IgD-negative memory B cell (primary cell): ENCODE measurements at regions not wholly inside any gene's neighbourhood (a gene's known extent, or its start where the extent isn't known, plus 50 kb on each side); places are given as distances from the start of the nearest gene placed in this dataset.

Source experiments
- H3K27ac Mint-ChIP-seq, 3 donors: one replicate each; pipeline ENCODE4 v1.8.0; 2020 to 2022; ENCODE audit warnings: mild to moderate bottlenecking in 3 of 3, mixed read lengths in 3 of 3, moderate library complexity in 1 of 3
- H3K27me3 Mint-ChIP-seq: one replicate; pipeline ENCODE4 v1.8.0; 2021; ENCODE audit warnings: mixed read lengths
- H3K36me3 Mint-ChIP-seq: one replicate; pipeline ENCODE4 v1.8.0; 2020; ENCODE audit warnings: mild to moderate bottlenecking, mixed read lengths
- H3K4me1 Mint-ChIP-seq, 3 donors: one replicate each; pipeline ENCODE4 v1.8.0; 2020 to 2022; ENCODE audit warnings: mixed read lengths in 3 of 3, mild to moderate bottlenecking in 1 of 3
- H3K4me3 Mint-ChIP-seq, 4 donors: one replicate each; pipeline ENCODE4 v1.8.0; 2020 to 2022; ENCODE audit warnings: mild to moderate bottlenecking in 4 of 4, mixed read lengths in 4 of 4, moderate library complexity in 3 of 4
- H3K9me3 Mint-ChIP-seq, 3 donors: one replicate each; pipeline ENCODE4 v1.8.0; 2020 to 2021; ENCODE audit warnings: mixed read lengths in 3 of 3, mild to moderate bottlenecking in 1 of 3

- Mint-ChIP-seq H3K36me3 (no peaks in the 10 kb centered on the region), H3K9me3 (no peaks in the 10 kb centered on the region), H3K27ac (no peak overlapping the region), H3K4me1 (no peaks in the 10 kb centered on the region), H3K27me3 (no peaks in the 10 kb centered on the region), H3K4me3 (no peak overlapping the region)
Observed at GRCh38 chr12:89111964-89112363, 240.3 kb downstream of the DUSP6 start.

GRCh38 chr12:89108265-89108664 is 244.0 kb downstream of the DUSP6 start:
- Mint-ChIP-seq H3K4me3 (no peak overlapping the region), H3K9me3 (no peaks in the 10 kb centered on the region), H3K27me3 (no peaks in the 10 kb centered on the region), H3K36me3 (no peaks in the 10 kb centered on the region), H3K4me1 (no peaks in the 10 kb centered on the region), H3K27ac (no peak overlapping the region)

- Mint-ChIP-seq H3K4me1 (no peaks in the 10 kb centered on the region), H3K9me3 (no peaks in the 10 kb centered on the region), H3K27me3 (no peaks in the 10 kb centered on the region), H3K27ac (no peak overlapping the region), H3K36me3 (no peaks in the 10 kb centered on the region), H3K4me3 (no peak overlapping the region)
Observed at GRCh38 chr12:89106950-89107349, 245.4 kb downstream of the DUSP6 start.

- no peaks in the 10 kb centered on the region for H3K27me3 Mint-ChIP-seq
- H3K36me3 Mint-ChIP-seq: no peaks in the 10 kb centered on the region
- no peaks in the 10 kb centered on the region for H3K4me1 Mint-ChIP-seq
Observed at GRCh38 chr12:89105243-89105642, 247.1 kb downstream of the DUSP6 start.

GRCh38 chr12:89103831-89104230 is 248.5 kb downstream of the DUSP6 start:
- no peaks in the 10 kb centered on the region for H3K27me3 Mint-ChIP-seq
- H3K36me3 Mint-ChIP-seq: no peaks in the 10 kb centered on the region
- no peaks in the 10 kb centered on the region for H3K9me3 Mint-ChIP-seq
- H3K27ac Mint-ChIP-seq: no peak overlapping the region
- no peaks in the 10 kb centered on the region for H3K4me1 Mint-ChIP-seq
- H3K4me3 Mint-ChIP-seq: no peak overlapping the region

More at GRCh38 chr12:89105243-89105642, 247.1 kb downstream of the DUSP6 start:
- Mint-ChIP-seq H3K9me3 (no peaks in the 10 kb centered on the region), H3K4me3 (no peak overlapping the region), H3K27ac (no peak overlapping the region)

- Mint-ChIP-seq H3K36me3 (no peaks in the 10 kb centered on the region), H3K27me3 (no peaks in the 10 kb centered on the region), H3K4me1 (no peaks in the 10 kb centered on the region), H3K4me3 (no peak overlapping the region), H3K27ac (no peak overlapping the region), H3K9me3 (no peaks in the 10 kb centered on the region)
Observed at GRCh38 chr12:89101440-89101839, 250.9 kb downstream of the DUSP6 start.

GRCh38 chr12:89098441-89099112 is 253.7 kb downstream of the DUSP6 start:
- H3K4me3 Mint-ChIP-seq: no peak overlapping the region

GRCh38 chr12:89092297-89092696 is 260.0 kb downstream of the DUSP6 start:
- Mint-ChIP-seq H3K4me1 (peaks cover 0 to 2% (median 2%) of the 10 kb centered on the region in 3 donors), H3K27ac (no peak overlapping the region), H3K36me3 (peaks cover 2% of the 10 kb centered on the region), H3K4me3 (no peak overlapping the region), H3K27me3 (peaks cover 7% of the 10 kb centered on the region), H3K9me3 (peaks cover 3 to 8% (median 7%) of the 10 kb centered on the region in 3 donors)

More at GRCh38 chr12:89098441-89099112, 253.7 kb downstream of the DUSP6 start:
- Mint-ChIP-seq H3K27ac (no peak overlapping the region), H3K27me3 (peaks cover under 1% of the 10 kb centered on the region), H3K36me3 (no peaks in the 10 kb centered on the region), H3K4me1 (no peaks in the 10 kb centered on the region), H3K9me3 (no peaks in the 10 kb centered on the region)

GRCh38 chr12:89091293-89091841 is 260.9 kb downstream of the DUSP6 start:
- Mint-ChIP-seq H3K36me3 (peaks cover 2% of the 10 kb centered on the region), H3K27me3 (peaks cover 7% of the 10 kb centered on the region), H3K9me3 (peaks cover 3 to 8% (median 7%) of the 10 kb centered on the region in 3 donors), H3K4me1 (peaks cover 0 to 5% (median 2%) of the 10 kb centered on the region in 3 donors), H3K4me3 (no peak overlapping the region), H3K27ac (no peak overlapping the region)

GRCh38 chr12:89089264-89089663 is 263.0 kb downstream of the DUSP6 start:
- peaks cover 11% of the 10 kb centered on the region for H3K27me3 Mint-ChIP-seq
- peaks cover 3 to 8% (median 7%) of the 10 kb centered on the region in 3 donors for H3K9me3 Mint-ChIP-seq
- peaks cover 2% of the 10 kb centered on the region for H3K36me3 Mint-ChIP-seq
- peaks cover 0 to 5% (median 2%) of the 10 kb centered on the region in 3 donors for H3K4me1 Mint-ChIP-seq
- no peak overlapping the region for H3K27ac Mint-ChIP-seq
- no peak overlapping the region for H3K4me3 Mint-ChIP-seq

GRCh38 chr12:89087876-89088275 is 264.4 kb downstream of the DUSP6 start:
- Mint-ChIP-seq H3K4me1 (peaks cover 0 to 5% (median 2%) of the 10 kb centered on the region in 3 donors), H3K27ac (no peak overlapping the region), H3K4me3 (no peak overlapping the region), H3K36me3 (peaks cover 2% of the 10 kb centered on the region), H3K9me3 (peaks cover 3 to 8% (median 7%) of the 10 kb centered on the region in 3 donors), H3K27me3 (peaks cover 9% of the 10 kb centered on the region)

- Mint-ChIP-seq H3K9me3 (peaks cover 3 to 8% (median 7%) of the 10 kb centered on the region in 3 donors), H3K27me3 (peaks cover 9% of the 10 kb centered on the region), H3K27ac (no peak overlapping the region), H3K4me1 (peaks cover 0 to 5% (median 2%) of the 10 kb centered on the region in 3 donors), H3K4me3 (no peak overlapping the region), H3K36me3 (peaks cover 2% of the 10 kb centered on the region)
Observed at GRCh38 chr12:89087149-89087825, 265.0 kb downstream of the DUSP6 start.

- no peaks in the 10 kb centered on the region for H3K36me3 Mint-ChIP-seq
- H3K4me1 Mint-ChIP-seq: peaks cover 0 to 5% (median 2%) of the 10 kb centered on the region in 3 donors
- H3K27me3 Mint-ChIP-seq: peaks cover 8% of the 10 kb centered on the region
- peaks cover 0 to 3% (median under 1%) of the 10 kb centered on the region in 3 donors for H3K9me3 Mint-ChIP-seq
- H3K4me3 Mint-ChIP-seq: no peak overlapping the region
- H3K27ac Mint-ChIP-seq: no peak overlapping the region
Observed at GRCh38 chr12:89085421-89085820, 266.9 kb downstream of the DUSP6 start.

GRCh38 chr12:89084751-89085150 is 267.6 kb downstream of the DUSP6 start:
- no peak overlapping the region for H3K27ac Mint-ChIP-seq
- peaks cover 0 to 5% (median 2%) of the 10 kb centered on the region in 3 donors for H3K4me1 Mint-ChIP-seq
- H3K36me3 Mint-ChIP-seq: no peaks in the 10 kb centered on the region
- peaks cover 4% of the 10 kb centered on the region for H3K27me3 Mint-ChIP-seq
- H3K4me3 Mint-ChIP-seq: no peak overlapping the region
- no peaks in the 10 kb centered on the region for H3K9me3 Mint-ChIP-seq

- Mint-ChIP-seq H3K36me3 (no peaks in the 10 kb centered on the region), H3K27me3 (peaks cover 4% of the 10 kb centered on the region), H3K4me3 (no peak overlapping the region), H3K9me3 (no peaks in the 10 kb centered on the region), H3K4me1 (peaks cover 0 to 5% (median 2%) of the 10 kb centered on the region in 3 donors), H3K27ac (no peak overlapping the region)
Observed at GRCh38 chr12:89083491-89083890, 268.8 kb downstream of the DUSP6 start.
